Panc1 (cell line): ENCODE measurements at regions not wholly inside any gene's neighbourhood (a gene's known extent, or its start where the extent isn't known, plus 50 kb on each side); places are given as distances from the start of the nearest gene placed in this dataset.

Source experiments
- CTCF ChIP-seq: fragments of 450-650 bp; IDR thresholded peaks from 2 replicates; pipeline ENCODE4 v1.5.1; 2017; ENCODE audit warnings: mild to moderate bottlenecking
- SIN3A ChIP-seq: IDR thresholded peaks from 2 replicates; pipeline ENCODE4 v1.6.1; 2012; ENCODE audit warnings: low read depth, mild to moderate bottlenecking, low read length, moderate library complexity, borderline replicate concordance; ENCODE audit not compliant: insufficient read depth

- TF ChIP-seq SIN3A, result no peak
- no peak for TF ChIP-seq CTCF
Observed at GRCh38 chrX:94430091-94430490, 756.1 kb downstream of the FAM133A start.
